H9 (cell line): ENCODE measurements at regions not wholly inside any gene's neighbourhood (a gene's known extent, or its start where the extent isn't known, plus 50 kb on each side); places are given as distances from the start of the nearest gene placed in this dataset.

Experiments used
- DNase-seq: peaks from one replicate; pipeline ENCODE4 v3.0.0-alpha.2; 2017
- H2AFZ ChIP-seq: one replicate; pipeline ENCODE4 v1.6.1; 2013; ENCODE audit warnings: mild to moderate bottlenecking, low read length, control low read depth, moderate library complexity
- H2AK5ac ChIP-seq: 2 replicates; pipeline ENCODE4 v1.6.1; 2013; ENCODE audit warnings: low read length, control low read depth, mixed read lengths; ENCODE audit not compliant: insufficient read length
- H2BK120ac ChIP-seq: one replicate; pipeline ENCODE4 v1.6.1; 2013; ENCODE audit warnings: low read depth, mild to moderate bottlenecking, low read length, control low read depth, inconsistent platforms; ENCODE audit not compliant: poor library complexity, severe bottlenecking
- H2BK12ac ChIP-seq: 2 replicates; pipeline ENCODE4 v1.6.1; 2013; ENCODE audit warnings: low read length, control low read depth, mixed read lengths, low read depth; ENCODE audit not compliant: insufficient read length
- H2BK15ac ChIP-seq: 2 replicates; pipeline ENCODE4 v1.6.1; 2013; ENCODE audit warnings: low read depth, low read length, control low read depth
- H2BK20ac ChIP-seq: one replicate; pipeline ENCODE4 v1.6.1; 2013; ENCODE audit warnings: low read depth, mild to moderate bottlenecking, low read length, control low read depth, inconsistent platforms; ENCODE audit not compliant: poor library complexity, severe bottlenecking
- H2BK5ac ChIP-seq: 2 replicates; pipeline ENCODE4 v1.6.1; 2013; ENCODE audit warnings: low read length, control low read depth, mixed read lengths; ENCODE audit not compliant: insufficient read length
- H3K14ac ChIP-seq: 2 replicates; pipeline ENCODE4 v1.6.1; 2013; ENCODE audit warnings: low read length, control low read depth; ENCODE audit not compliant: insufficient read depth
- H3K18ac ChIP-seq: 2 replicates; pipeline ENCODE4 v1.6.1; 2013; ENCODE audit warnings: low read depth, mild to moderate bottlenecking, mixed read lengths, low read length, control low read depth; ENCODE audit not compliant: insufficient read length
- H3K23ac ChIP-seq: 2 replicates; pipeline ENCODE4 v1.6.1; 2013; ENCODE audit warnings: low read length, control low read depth, mixed read lengths, low read depth; ENCODE audit not compliant: insufficient read length
- H3K23me2 ChIP-seq: 2 replicates; pipeline ENCODE4 v1.6.1; 2013; ENCODE audit warnings: low read depth, mild to moderate bottlenecking, mixed read lengths, low read length, control low read depth; ENCODE audit not compliant: insufficient read length, poor library complexity, severe bottlenecking
- H3K27ac ChIP-seq: 2 replicates; pipeline ENCODE4 v1.5.1; 2013; ENCODE audit warnings: low read length, control low read depth, mixed read lengths, low read depth; ENCODE audit not compliant: insufficient read length
- H3K27me3 ChIP-seq: 2 replicates; pipeline ENCODE4 v1.6.1; 2013; ENCODE audit warnings: low read length, control low read depth, inconsistent platforms; ENCODE audit not compliant: insufficient read depth
- H3K4ac ChIP-seq: 2 replicates; pipeline ENCODE4 v1.6.1; 2013; ENCODE audit warnings: low read depth, mild to moderate bottlenecking, control low read depth, inconsistent platforms, low read length, moderate library complexity
- H3K4me1 ChIP-seq: 2 replicates; pipeline ENCODE4 v1.6.1; 2013; ENCODE audit warnings: low read length, control low read depth, inconsistent platforms; ENCODE audit not compliant: insufficient read depth
- H3K4me2 ChIP-seq: 2 replicates; pipeline ENCODE4 v1.6.1; 2013; ENCODE audit warnings: low read length, control low read depth, mixed read lengths; ENCODE audit not compliant: insufficient read length, insufficient read depth
- H3K56ac ChIP-seq: 2 replicates; pipeline ENCODE4 v1.6.1; 2013; ENCODE audit warnings: low read depth, mild to moderate bottlenecking, mixed read lengths, low read length, control low read depth; ENCODE audit not compliant: insufficient read length
- H3K79me1 ChIP-seq: 2 replicates; pipeline ENCODE4 v1.6.1; 2013; ENCODE audit warnings: low read depth, mild to moderate bottlenecking, moderate library complexity, low read length, control low read depth, inconsistent platforms; ENCODE audit not compliant: insufficient read depth, poor library complexity, severe bottlenecking
- H3K79me2 ChIP-seq: 2 replicates; pipeline ENCODE4 v1.6.1; 2013; ENCODE audit warnings: low read length, control low read depth, inconsistent platforms; ENCODE audit not compliant: insufficient read depth
- H3K9ac ChIP-seq: 2 replicates; pipeline ENCODE4 v1.6.1; 2013; ENCODE audit warnings: low read length, control low read depth, mixed read lengths; ENCODE audit not compliant: insufficient read length; ENCODE audit errors: extremely low read depth
- H3K9me3 ChIP-seq: one replicate; pipeline ENCODE4 v1.6.1; 2013; ENCODE audit warnings: low read depth, low read length, inconsistent platforms; ENCODE audit not compliant: control insufficient read depth
- H3T11ph ChIP-seq: one replicate; pipeline ENCODE4 v1.6.1; 2013; ENCODE audit warnings: mild to moderate bottlenecking, low read length, control low read depth, inconsistent platforms
- H4K20me1 ChIP-seq: one replicate; pipeline ENCODE4 v1.6.1; 2013; ENCODE audit not compliant: control insufficient read depth, insufficient read length, insufficient read depth
- H4K5ac ChIP-seq: 2 replicates; pipeline ENCODE4 v1.6.1; 2013; ENCODE audit warnings: low read depth, mild to moderate bottlenecking, mixed read lengths, low read length, control low read depth; ENCODE audit not compliant: insufficient read length
- H4K8ac ChIP-seq: replicated peaks from 2 replicates; pipeline ENCODE4 v1.6.1; 2013; ENCODE audit warnings: low read length, control low read depth, mixed read lengths, low read depth; ENCODE audit not compliant: insufficient read length
- H4K91ac ChIP-seq: 2 replicates; pipeline ENCODE4 v1.6.1; 2013; ENCODE audit warnings: low read depth, mild to moderate bottlenecking, moderate library complexity, mixed read lengths, low read length, control low read depth; ENCODE audit not compliant: insufficient read length
- H3K27ac Mint-ChIP-seq, 3 experiments: 2 replicates in 2 of 3; 3 replicates in 1 of 3; pipeline ENCODE4 v1.8.0; 2020 to 2021; ENCODE audit warnings: mixed read lengths in 3 of 3, mild to moderate bottlenecking in 1 of 3, moderate library complexity in 1 of 3
- H3K27me3 Mint-ChIP-seq: 2 replicates; pipeline ENCODE4 v1.8.0; 2021; ENCODE audit warnings: low read depth, mild to moderate bottlenecking, moderate library complexity, mixed read lengths
- H3K36me3 Mint-ChIP-seq, 3 experiments: 2 replicates in 2 of 3; 3 replicates in 1 of 3; pipeline ENCODE4 v1.8.0; 2020 to 2021; ENCODE audit warnings: low read depth in 3 of 3, mixed read lengths in 3 of 3; ENCODE audit not compliant: insufficient read depth in 1 of 3
- H3K4me1 Mint-ChIP-seq, 2 experiments: 2 replicates each; pipeline ENCODE4 v1.8.0; 2020; ENCODE audit warnings: mixed read lengths in 2 of 2
- H3K4me3 Mint-ChIP-seq, 2 experiments: 2 replicates in 1 of 2; 3 replicates in 1 of 2; pipeline ENCODE4 v1.8.0; 2020 to 2021; ENCODE audit warnings: mild to moderate bottlenecking in 2 of 2, mixed read lengths in 2 of 2, moderate library complexity in 1 of 2
- H3K9me3 Mint-ChIP-seq, 2 experiments: 2 replicates in 1 of 2; 3 replicates in 1 of 2; pipeline ENCODE4 v1.8.0; 2020; ENCODE audit warnings: mild to moderate bottlenecking in 2 of 2, mixed read lengths in 2 of 2, moderate library complexity in 1 of 2
- WGBS: extraction: QIAGEN DNeasy Blood & Tissue Kit; methylation state at CpG from one replicate; pipeline ENCODE4 v1.1.7; 2013; ENCODE audit warnings: missing lambda C conversion rate, low lambda C conversion rate, mixed read lengths; ENCODE audit not compliant: insufficient read length; ENCODE audit errors: extremely low coverage; 5-methylcytosine and 5-hydroxymethylcytosine counted together
- TF ChIP-seq, protein P1 (sequence below): fragments of 200-600 bp; sonication (generic); conservative IDR thresholded peaks from 3 replicates; pipeline ENCODE4 v1.8.0; 2021; ENCODE audit warnings: antibody characterized with exemption, mild to moderate bottlenecking

DNA sequence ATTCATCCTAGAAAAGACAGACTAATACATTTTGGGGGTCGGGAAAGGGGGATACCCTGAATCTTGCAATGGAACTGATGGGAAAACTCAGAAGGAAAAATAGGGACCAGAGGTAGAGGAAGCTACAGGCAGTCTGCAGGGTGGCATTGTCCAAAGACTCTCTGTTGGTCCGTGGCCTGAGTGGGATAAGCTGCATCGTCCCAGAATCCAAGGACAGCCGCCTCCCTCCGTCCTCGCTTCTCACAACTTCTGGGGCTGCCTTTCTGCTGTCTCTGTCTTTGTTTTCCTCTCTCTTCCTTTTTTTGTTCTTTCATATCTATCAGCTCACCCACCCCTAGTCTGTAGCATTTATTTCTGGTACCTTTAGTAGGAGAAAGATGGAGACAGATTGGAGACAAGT lies 1052.6 kb upstream of the RBFOX1 start:
- Mint-ChIP-seq H3K9me3 (no peaks in the 10 kb centered on the region), H3K27ac (no peak overlapping the region), H3K4me1 (peaks cover 44 to 47% of the 10 kb centered on the region in 2 experiments), H3K36me3 (no peaks in the 10 kb centered on the region; a peak in 1 of 7 replicates), H3K27me3 (no peaks in the 10 kb centered on the region), H3K4me3 (no peak overlapping the region)
- H2BK12ac ChIP-seq: no peak overlapping the region
- no peak overlapping the region for H4K5ac ChIP-seq
- H2BK120ac ChIP-seq: no peak overlapping the region
- WGBS: no CpG with 5 or more reads among the region's 6 CpGs
- no peaks in the 10 kb centered on the region for H3K9me3 ChIP-seq
- no peak overlapping the region for H3K9ac ChIP-seq
- peaks cover 7% of the 10 kb centered on the region; the same call in 1 of the 2 replicates for H3K4me1 ChIP-seq
- H4K91ac ChIP-seq: no peak overlapping the region
- H3K27ac ChIP-seq: no peak overlapping the region
- no peak for DNase-seq
- no peak overlapping the region for H4K8ac ChIP-seq
- no peak overlapping the region for H3T11ph ChIP-seq
- no peaks in the 10 kb centered on the region for H4K20me1 ChIP-seq
- no peaks in the 10 kb centered on the region for H3K79me1 ChIP-seq
- TF ChIP-seq, protein P1, sequence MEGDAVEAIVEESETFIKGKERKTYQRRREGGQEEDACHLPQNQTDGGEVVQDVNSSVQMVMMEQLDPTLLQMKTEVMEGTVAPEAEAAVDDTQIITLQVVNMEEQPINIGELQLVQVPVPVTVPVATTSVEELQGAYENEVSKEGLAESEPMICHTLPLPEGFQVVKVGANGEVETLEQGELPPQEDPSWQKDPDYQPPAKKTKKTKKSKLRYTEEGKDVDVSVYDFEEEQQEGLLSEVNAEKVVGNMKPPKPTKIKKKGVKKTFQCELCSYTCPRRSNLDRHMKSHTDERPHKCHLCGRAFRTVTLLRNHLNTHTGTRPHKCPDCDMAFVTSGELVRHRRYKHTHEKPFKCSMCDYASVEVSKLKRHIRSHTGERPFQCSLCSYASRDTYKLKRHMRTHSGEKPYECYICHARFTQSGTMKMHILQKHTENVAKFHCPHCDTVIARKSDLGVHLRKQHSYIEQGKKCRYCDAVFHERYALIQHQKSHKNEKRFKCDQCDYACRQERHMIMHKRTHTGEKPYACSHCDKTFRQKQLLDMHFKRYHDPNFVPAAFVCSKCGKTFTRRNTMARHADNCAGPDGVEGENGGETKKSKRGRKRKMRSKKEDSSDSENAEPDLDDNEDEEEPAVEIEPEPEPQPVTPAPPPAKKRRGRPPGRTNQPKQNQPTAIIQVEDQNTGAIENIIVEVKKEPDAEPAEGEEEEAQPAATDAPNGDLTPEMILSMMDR: no peak
- no peak overlapping the region for H3K23ac ChIP-seq
- H3K23me2 ChIP-seq: no peaks in the 10 kb centered on the region
- H3K27me3 ChIP-seq: no peaks in the 10 kb centered on the region
- H3K56ac ChIP-seq: no peak overlapping the region
- H3K4me2 ChIP-seq: no peak overlapping the region
- H2AFZ ChIP-seq: no peak overlapping the region
- no peak overlapping the region for H2BK5ac ChIP-seq
- no peak overlapping the region for H3K18ac ChIP-seq
- no peak overlapping the region for H3K4ac ChIP-seq
- H3K79me2 ChIP-seq: no peaks in the 10 kb centered on the region
- no peak overlapping the region for H2BK20ac ChIP-seq
- H2BK15ac ChIP-seq: no peak overlapping the region
- H2AK5ac ChIP-seq: no peak overlapping the region
- no peak overlapping the region for H3K14ac ChIP-seq
